VCaP (cell line): ENCODE measurements at regions not wholly inside any gene's neighbourhood (a gene's known extent, or its start where the extent isn't known, plus 50 kb on each side); places are given as distances from the start of the nearest gene placed in this dataset.

Experiments
- H3K27ac ChIP-seq: fragments of 450-650 bp; 2 replicates; pipeline ENCODE4 v1.5.1; 2017
- TF ChIP-seq, protein P1 (sequence below): fragments of 450-650 bp; conservative IDR thresholded peaks from 2 replicates; pipeline ENCODE4 v1.5.1; 2017; ENCODE audit warnings: mild to moderate bottlenecking, moderate library complexity

DNA sequence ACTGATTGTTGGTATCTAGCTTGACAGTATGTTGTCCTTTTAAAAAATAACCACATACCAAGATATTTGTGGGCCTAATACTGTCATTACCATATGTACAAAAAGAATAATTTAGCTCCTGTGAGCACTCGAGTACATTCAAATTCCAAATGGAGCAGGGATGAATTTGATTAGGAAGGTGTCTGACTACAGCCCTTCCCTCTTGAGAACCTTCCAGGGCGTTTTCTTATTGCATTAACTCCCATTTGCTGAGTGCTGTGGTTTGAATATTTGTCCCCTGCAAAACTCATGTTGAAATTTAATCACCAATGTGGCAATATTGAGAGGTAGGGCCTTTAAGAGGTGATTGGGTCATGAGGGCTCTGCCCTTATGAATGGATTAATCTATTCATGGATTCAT is 76.9 kb upstream of the RALY start:
- TF ChIP-seq, protein P1, sequence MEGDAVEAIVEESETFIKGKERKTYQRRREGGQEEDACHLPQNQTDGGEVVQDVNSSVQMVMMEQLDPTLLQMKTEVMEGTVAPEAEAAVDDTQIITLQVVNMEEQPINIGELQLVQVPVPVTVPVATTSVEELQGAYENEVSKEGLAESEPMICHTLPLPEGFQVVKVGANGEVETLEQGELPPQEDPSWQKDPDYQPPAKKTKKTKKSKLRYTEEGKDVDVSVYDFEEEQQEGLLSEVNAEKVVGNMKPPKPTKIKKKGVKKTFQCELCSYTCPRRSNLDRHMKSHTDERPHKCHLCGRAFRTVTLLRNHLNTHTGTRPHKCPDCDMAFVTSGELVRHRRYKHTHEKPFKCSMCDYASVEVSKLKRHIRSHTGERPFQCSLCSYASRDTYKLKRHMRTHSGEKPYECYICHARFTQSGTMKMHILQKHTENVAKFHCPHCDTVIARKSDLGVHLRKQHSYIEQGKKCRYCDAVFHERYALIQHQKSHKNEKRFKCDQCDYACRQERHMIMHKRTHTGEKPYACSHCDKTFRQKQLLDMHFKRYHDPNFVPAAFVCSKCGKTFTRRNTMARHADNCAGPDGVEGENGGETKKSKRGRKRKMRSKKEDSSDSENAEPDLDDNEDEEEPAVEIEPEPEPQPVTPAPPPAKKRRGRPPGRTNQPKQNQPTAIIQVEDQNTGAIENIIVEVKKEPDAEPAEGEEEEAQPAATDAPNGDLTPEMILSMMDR: no peak

DNA sequence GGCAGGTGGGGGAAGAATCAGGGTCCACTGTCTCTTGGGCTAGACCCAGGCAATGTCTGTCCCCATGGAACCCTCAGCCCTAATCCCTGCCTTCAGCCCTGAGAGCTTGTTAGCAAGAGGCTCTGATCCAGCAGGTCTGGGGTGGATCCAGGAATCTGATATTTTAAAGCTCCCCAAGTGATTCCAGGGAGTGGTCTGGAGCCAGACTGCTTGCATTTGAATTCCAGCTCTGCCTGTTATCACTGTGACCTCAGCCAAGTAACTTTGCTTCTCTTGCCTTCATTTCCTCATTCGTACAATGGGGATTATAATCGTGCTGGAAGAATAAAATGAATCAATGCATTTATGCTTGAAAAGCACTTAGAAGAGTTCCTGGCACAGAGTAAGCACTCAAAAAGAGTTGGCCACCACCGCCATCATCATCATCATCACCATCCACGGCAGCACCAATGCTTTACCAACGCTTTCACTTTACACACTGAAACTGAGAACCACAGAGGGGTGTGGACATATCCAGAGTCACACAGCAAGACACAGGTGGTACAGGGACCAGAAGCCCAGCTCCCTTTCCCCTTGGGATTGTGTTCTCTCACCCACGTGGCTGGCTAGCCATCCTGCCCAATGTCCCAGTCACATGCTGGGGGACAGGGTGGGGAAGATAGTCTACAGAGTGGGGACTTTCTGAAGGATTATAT is 75.7 kb upstream of the RALY start:
- TF ChIP-seq, protein P1: no peak
- no peak overlapping the region for H3K27ac ChIP-seq

More for the DNA sequence above, 76.9 kb upstream of the RALY start:
- no peak overlapping the region for H3K27ac ChIP-seq

DNA sequence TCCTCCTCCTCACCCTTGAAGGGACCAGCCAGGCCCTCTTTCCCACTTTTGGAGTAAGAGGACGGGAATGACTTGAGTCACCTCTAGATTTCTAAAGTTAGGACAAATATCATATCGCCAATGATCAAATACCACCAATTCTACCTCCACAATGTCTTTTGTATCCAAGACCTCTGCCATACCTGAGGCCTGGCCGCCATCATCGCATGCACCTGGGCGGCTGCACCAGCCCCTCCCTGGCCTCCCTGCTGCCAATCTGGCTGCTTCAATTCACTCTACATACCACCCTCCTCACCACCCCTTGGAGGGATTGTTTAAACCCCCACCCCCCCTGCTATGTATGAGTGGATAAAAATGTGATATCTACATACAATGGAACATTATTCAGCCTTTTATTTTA is 75.0 kb upstream of the RALY start:
- H3K27ac ChIP-seq: no peak overlapping the region
- TF ChIP-seq, protein P1: no peak

DNA sequence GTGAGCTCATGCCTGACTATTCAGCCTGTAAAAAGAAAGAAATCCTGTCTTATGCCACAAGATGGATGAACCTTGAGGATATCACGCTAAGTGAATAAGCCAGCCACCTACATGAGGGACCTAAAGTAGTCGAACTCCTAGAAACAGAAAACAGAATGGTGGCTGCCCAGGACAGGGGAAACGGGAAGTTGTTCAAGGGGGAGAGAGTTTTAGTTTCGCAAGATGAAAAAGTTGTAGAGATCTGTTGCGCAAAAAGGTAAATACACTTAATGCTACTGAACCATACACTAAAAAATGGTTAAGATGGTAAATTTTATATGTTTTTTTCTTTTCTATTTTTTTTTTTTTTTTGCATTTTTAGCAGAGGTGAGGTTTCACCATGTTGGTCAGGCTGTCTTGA is 74.1 kb upstream of the RALY start:
- H3K27ac ChIP-seq: no peak overlapping the region
- TF ChIP-seq, protein P1: no peak

DNA sequence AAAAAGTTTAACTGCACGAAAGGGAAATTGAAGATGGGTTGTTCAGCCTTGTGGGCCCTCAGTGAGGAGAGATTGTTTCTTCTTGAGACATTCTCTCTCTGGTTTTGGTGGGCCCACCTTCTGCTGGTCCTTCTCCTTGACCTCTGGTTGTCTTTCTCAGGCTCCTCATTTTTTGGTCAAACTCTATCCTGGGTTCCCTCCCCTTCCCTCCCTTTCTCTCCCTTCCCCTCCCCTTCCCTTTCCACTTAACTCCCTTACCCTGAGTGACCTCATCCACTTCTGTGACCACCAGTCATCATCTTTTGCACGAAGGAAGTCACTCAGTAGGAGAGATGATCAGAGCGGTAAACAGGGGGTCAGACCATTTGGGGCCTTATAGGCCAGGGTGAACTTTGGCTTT is 71.5 kb upstream of the RALY start:
- no peak overlapping the region for H3K27ac ChIP-seq
- TF ChIP-seq, protein P1: no peak

DNA sequence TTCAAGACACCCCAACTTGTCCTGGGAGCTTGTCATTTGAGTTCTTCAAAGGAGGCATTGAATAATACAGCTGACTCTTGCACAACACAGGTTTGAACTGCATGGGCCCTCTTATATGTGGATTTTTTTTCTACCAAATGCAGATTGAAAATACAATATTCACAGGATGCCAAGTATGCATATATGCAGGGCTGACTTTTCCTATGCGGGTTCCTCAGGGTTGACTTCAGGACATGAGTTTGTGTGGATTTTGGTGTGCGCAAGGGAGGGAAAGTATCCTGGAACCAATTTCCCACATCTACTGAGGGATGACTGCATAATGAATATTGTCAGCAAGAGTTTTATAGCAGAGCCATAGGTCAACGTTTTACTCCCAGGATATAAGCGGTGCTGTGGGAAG is 70.0 kb upstream of the RALY start:
- TF ChIP-seq, protein P1: no peak
- H3K27ac ChIP-seq: no peak overlapping the region

DNA sequence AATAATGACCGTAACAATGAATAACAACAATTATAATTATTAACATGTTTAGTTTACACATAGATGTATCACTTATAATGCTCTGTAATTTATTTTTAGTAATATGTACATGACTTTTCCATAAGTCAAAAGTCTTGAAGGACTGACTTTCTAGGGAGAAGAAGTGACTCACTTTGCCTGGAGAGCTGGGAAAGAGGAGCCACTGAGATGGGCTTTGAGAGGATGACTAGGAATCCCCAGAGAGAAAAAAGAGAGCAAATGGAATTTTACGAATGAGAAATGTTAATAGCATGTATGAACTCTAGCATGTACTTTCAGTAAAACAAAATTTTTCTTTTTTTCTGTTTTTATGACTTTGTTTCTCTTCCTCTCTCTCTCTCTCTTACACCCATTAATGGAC is 67.8 kb upstream of the RALY start:
- TF ChIP-seq, protein P1: no peak
- no peak overlapping the region for H3K27ac ChIP-seq
